Liver (tissue), 7 donors: ENCODE measurements at regions not wholly inside any gene's neighbourhood (a gene's known extent, or its start where the extent isn't known, plus 50 kb on each side); places are given as distances from the start of the nearest gene placed in this dataset.

Source experiments
- DNase-seq: peaks from one replicate; pipeline ENCODE4 v3.0.0-alpha.2; 2017; ENCODE audit warnings: low spot score
- H3K27ac ChIP-seq, 2 donors: one replicate each; pipeline ENCODE4 v1.7.0; 2013; ENCODE audit warnings: inconsistent platforms in 2 of 2, low read length in 2 of 2, control low read depth in 1 of 2, low read depth in 1 of 2, mild to moderate bottlenecking in 1 of 2
- H3K27me3 ChIP-seq, 4 donors: one replicate each; pipeline versions ENCODE4 v1.6.1 to v1.7.0; 2013; ENCODE audit warnings: low read length in 3 of 4, inconsistent platforms in 1 of 4, mild to moderate bottlenecking in 1 of 4, moderate library complexity in 1 of 4; ENCODE audit not compliant: control insufficient read depth in 4 of 4, insufficient read depth in 4 of 4
- H3K36me3 ChIP-seq, 4 donors: one replicate each; pipeline versions ENCODE4 v1.6.1 to v1.7.0; 2013; ENCODE audit warnings: low read length in 3 of 4, mild to moderate bottlenecking in 3 of 4, low read depth in 1 of 4, moderate library complexity in 1 of 4; ENCODE audit not compliant: control insufficient read depth in 4 of 4, insufficient read depth in 3 of 4
- H3K4me1 ChIP-seq, 4 donors: one replicate each; pipeline versions ENCODE4 v1.6.1 to v1.7.0; 2013; ENCODE audit warnings: low read length in 3 of 4, mild to moderate bottlenecking in 3 of 4, moderate library complexity in 1 of 4; ENCODE audit not compliant: control insufficient read depth in 4 of 4, insufficient read depth in 4 of 4
- H3K4me3 ChIP-seq, 3 donors: one replicate each; pipeline versions ENCODE4 v1.6.1 to v1.7.0; 2013; ENCODE audit warnings: low read length in 3 of 3, control low read depth in 1 of 3, low read depth in 1 of 3, mild to moderate bottlenecking in 1 of 3
- H3K9ac ChIP-seq, 2 donors: one replicate each; pipeline ENCODE4 v1.7.0; 2013; ENCODE audit warnings: low read length in 2 of 2, mild to moderate bottlenecking in 2 of 2, moderate library complexity in 2 of 2, control low read depth in 1 of 2, low read depth in 1 of 2
- H3K9me3 ChIP-seq, 4 donors: one replicate each; pipeline versions ENCODE4 v1.6.1 to v1.7.0; 2013; ENCODE audit warnings: low read length in 3 of 4; ENCODE audit not compliant: control insufficient read depth in 4 of 4
- EGR1 ChIP-seq, 2 donors: IDR thresholded peaks; 2 replicates each; pipeline ENCODE4 v1.6.1; 2016 to 2018; ENCODE audit warnings: antibody characterized with exemption in 2 of 2, low read depth in 2 of 2
- FOXA1 ChIP-seq: IDR thresholded peaks from 2 replicates; pipeline ENCODE4 v1.6.1; 2016; ENCODE audit warnings: antibody characterized with exemption
- FOXA2 ChIP-seq: IDR thresholded peaks from 2 replicates; pipeline ENCODE4 v1.6.1; 2016; ENCODE audit warnings: antibody characterized with exemption
- GABPA ChIP-seq, 2 donors: IDR thresholded peaks in 1 of 2; conservative IDR thresholded peaks in 1 of 2; 2 replicates each; pipeline ENCODE4 v1.6.1; 2016; ENCODE audit warnings: antibody characterized with exemption in 2 of 2, mild to moderate bottlenecking in 1 of 2, moderate library complexity in 1 of 2
- HNF4A ChIP-seq, 2 donors: conservative IDR thresholded peaks; 2 replicates each; pipeline ENCODE4 v1.6.1; 2016; ENCODE audit warnings: antibody characterized with exemption in 2 of 2, mild to moderate bottlenecking in 2 of 2
- JUND ChIP-seq, 2 donors: IDR thresholded peaks; 2 replicates each; pipeline ENCODE4 v1.6.1; 2016; ENCODE audit warnings: antibody characterized with exemption in 2 of 2
- NR2F2 ChIP-seq: IDR thresholded peaks from 2 replicates; pipeline ENCODE4 v1.6.1; 2016; ENCODE audit warnings: antibody characterized with exemption
- RAD21 ChIP-seq, 2 donors: IDR thresholded peaks; 2 replicates each; pipeline ENCODE4 v1.6.1; 2016; ENCODE audit warnings: antibody characterized with exemption in 2 of 2, mild to moderate bottlenecking in 2 of 2
- RXRA ChIP-seq, 2 donors: IDR thresholded peaks; 2 replicates each; pipeline ENCODE4 v1.6.1; 2017 to 2018; ENCODE audit warnings: antibody characterized with exemption in 2 of 2, mild to moderate bottlenecking in 1 of 2
- SP1 ChIP-seq: IDR thresholded peaks from 2 replicates; pipeline ENCODE4 v1.6.1; 2018; ENCODE audit warnings: antibody characterized with exemption, mild to moderate bottlenecking
- TAF1 ChIP-seq: conservative IDR thresholded peaks from 2 replicates; pipeline ENCODE4 v1.6.1; 2016; ENCODE audit warnings: antibody characterized with exemption, mild to moderate bottlenecking
- YY1 ChIP-seq: IDR thresholded peaks from 2 replicates; pipeline ENCODE4 v1.6.1; 2016; ENCODE audit warnings: antibody characterized with exemption, mild to moderate bottlenecking
- WGBS: extraction: QIAGEN DNeasy Blood & Tissue Kit; methylation state at CpG from one replicate; pipeline ENCODE4 v1.1.7; 2013; 5-methylcytosine and 5-hydroxymethylcytosine counted together
- TF ChIP-seq, protein P1 (sequence below): IDR thresholded peaks from 2 replicates; pipeline ENCODE4 v1.6.1; 2016; ENCODE audit warnings: antibody characterized with exemption
- TF ChIP-seq, protein P2 (sequence below): IDR thresholded peaks from 2 replicates; pipeline ENCODE4 v1.6.1; 2016; ENCODE audit warnings: antibody characterized with exemption
- TF ChIP-seq, protein P3 (sequence below): IDR thresholded peaks from 2 replicates; pipeline ENCODE4 v1.6.1; 2016; ENCODE audit warnings: antibody characterized with exemption, mild to moderate bottlenecking
- TF ChIP-seq, protein P4 (sequence below): IDR thresholded peaks from 2 replicates; pipeline ENCODE4 v1.6.1; 2016; ENCODE audit warnings: antibody characterized with exemption
- donor health status: healthy.
- donor health status: healthy.
- donor health status: healthy.
- donor health status: healthy.

DNA sequence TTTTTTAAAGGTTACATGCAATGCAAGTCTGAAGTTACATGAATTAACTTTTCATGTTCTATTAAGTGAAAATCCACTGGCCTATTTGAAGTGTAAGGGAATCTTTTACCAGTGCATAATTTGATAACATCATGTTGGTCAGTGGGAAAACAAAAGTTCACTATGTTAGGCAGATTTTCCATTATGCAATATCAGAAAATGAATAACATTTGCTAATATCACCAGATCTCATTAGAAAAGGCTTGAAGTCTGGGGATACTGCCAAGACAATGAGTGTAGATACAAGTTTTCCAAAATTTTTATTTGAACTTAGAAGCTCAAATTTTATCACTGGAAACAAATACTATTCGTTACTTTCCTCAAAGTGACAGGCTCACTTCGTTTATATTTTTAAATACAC, 296.4 kb upstream of the CDH4 start:
- 53% methylated on average over 2 of the region's 2 CpGs for WGBS
- no peak overlapping the region for H3K27ac ChIP-seq
- no peak overlapping the region for H3K4me3 ChIP-seq
- no peak for DNase-seq
- H3K9me3 ChIP-seq: peaks cover 0 to 2% (median 0%) of the 10 kb centered on the region in 4 donors
- TF ChIP-seq TAF1 (no peak), HNF4A (conservative IDR thresholded peaks at IDR 0.05) (no peak), FOXA1 (no peak), NR2F2 (no peak), SP1 (no peak), YY1 (no peak), JUND (IDR thresholded peaks at IDR 0.05) (no peak), EGR1 (IDR thresholded peaks at IDR 0.05; ENCODE audit: low read depth in 2 of 2) (no peak), FOXA2 (no peak), RAD21 (IDR thresholded peaks at IDR 0.05) (no peak)
- TF ChIP-seq, protein P1, sequence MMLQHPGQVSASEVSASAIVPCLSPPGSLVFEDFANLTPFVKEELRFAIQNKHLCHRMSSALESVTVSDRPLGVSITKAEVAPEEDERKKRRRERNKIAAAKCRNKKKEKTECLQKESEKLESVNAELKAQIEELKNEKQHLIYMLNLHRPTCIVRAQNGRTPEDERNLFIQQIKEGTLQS: no peak
- TF ChIP-seq, protein P2, sequence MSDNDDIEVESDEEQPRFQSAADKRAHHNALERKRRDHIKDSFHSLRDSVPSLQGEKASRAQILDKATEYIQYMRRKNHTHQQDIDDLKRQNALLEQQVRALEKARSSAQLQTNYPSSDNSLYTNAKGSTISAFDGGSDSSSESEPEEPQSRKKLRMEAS: no peak
- H3K9ac ChIP-seq: no peak overlapping the region
- peaks cover 0 to 3% (median 0%) of the 10 kb centered on the region in 4 donors for H3K27me3 ChIP-seq
- H3K36me3 ChIP-seq: no peaks in the 10 kb centered on the region
- H3K4me1 ChIP-seq: no peaks in the 10 kb centered on the region

DNA sequence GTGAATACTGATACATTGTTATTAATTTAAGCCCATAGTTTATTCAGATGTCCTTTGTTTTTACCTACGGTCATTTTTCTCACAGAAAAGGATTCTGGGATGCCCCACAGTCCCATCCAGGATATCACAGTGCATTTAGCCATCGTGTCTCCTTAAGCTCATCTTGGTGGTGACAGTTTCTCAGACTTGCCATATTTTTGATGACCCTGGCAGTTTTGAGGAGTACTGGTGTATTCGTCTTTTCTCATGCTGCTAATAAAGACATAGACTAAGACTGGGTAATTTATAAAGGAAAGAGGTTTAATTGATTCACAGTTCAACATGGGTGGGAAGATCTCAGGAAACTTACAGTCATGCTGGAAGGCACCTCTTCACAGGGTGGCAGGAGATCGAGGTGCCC, 295.9 kb upstream of the CDH4 start:
- H3K4me3 ChIP-seq: no peak overlapping the region
- H3K36me3 ChIP-seq: no peaks in the 10 kb centered on the region
- H3K4me1 ChIP-seq: no peaks in the 10 kb centered on the region
- no peak overlapping the region for H3K9ac ChIP-seq
- no peak for DNase-seq
- no peak for TF ChIP-seq JUND (IDR thresholded peaks at IDR 0.05)
- TF ChIP-seq, protein P3, sequence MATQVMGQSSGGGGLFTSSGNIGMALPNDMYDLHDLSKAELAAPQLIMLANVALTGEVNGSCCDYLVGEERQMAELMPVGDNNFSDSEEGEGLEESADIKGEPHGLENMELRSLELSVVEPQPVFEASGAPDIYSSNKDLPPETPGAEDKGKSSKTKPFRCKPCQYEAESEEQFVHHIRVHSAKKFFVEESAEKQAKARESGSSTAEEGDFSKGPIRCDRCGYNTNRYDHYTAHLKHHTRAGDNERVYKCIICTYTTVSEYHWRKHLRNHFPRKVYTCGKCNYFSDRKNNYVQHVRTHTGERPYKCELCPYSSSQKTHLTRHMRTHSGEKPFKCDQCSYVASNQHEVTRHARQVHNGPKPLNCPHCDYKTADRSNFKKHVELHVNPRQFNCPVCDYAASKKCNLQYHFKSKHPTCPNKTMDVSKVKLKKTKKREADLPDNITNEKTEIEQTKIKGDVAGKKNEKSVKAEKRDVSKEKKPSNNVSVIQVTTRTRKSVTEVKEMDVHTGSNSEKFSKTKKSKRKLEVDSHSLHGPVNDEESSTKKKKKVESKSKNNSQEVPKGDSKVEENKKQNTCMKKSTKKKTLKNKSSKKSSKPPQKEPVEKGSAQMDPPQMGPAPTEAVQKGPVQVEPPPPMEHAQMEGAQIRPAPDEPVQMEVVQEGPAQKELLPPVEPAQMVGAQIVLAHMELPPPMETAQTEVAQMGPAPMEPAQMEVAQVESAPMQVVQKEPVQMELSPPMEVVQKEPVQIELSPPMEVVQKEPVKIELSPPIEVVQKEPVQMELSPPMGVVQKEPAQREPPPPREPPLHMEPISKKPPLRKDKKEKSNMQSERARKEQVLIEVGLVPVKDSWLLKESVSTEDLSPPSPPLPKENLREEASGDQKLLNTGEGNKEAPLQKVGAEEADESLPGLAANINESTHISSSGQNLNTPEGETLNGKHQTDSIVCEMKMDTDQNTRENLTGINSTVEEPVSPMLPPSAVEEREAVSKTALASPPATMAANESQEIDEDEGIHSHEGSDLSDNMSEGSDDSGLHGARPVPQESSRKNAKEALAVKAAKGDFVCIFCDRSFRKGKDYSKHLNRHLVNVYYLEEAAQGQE: no peak
- TF ChIP-seq, protein P2: no peak
- no peak for TF ChIP-seq SP1
- no peak for TF ChIP-seq RXRA (IDR thresholded peaks at IDR 0.05)
- TF ChIP-seq, protein P1: no peak
- H3K27ac ChIP-seq: no peak overlapping the region
- peaks cover 0 to 2% (median 0%) of the 10 kb centered on the region in 4 donors for H3K9me3 ChIP-seq
- WGBS: 68% methylated on average over 4 of the region's 4 CpGs
- H3K27me3 ChIP-seq: peaks cover 0 to 3% (median 0%) of the 10 kb centered on the region in 4 donors

DNA sequence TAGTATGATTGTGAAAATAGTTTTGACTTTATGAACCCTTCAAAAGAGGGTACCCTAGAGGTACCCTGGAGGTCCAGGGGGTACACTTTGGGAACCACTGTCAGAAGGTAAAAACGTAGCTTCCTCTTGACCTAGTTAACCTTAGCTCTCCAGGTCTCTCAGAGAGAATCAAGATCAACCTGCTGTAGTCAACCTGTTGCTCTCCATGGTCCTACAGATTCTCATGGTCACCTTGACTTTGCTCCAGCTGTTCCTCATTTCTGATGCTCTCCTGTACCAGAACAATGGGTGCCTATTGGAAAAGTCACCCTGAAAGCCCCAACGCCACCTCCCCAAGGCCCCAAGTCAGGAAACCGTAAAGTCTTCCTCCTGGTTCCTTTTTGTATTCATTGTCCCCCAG, 294.4 kb upstream of the CDH4 start:
- 45% methylated on average over 3 of the region's 3 CpGs for WGBS
- DNase-seq: no peak
- Histone ChIP-seq H3K9ac (no peak overlapping the region), H3K36me3 (no peaks in the 10 kb centered on the region), H3K4me1 (no peaks in the 10 kb centered on the region), H3K27me3 (peaks cover 0 to 3% (median 0%) of the 10 kb centered on the region in 4 donors), H3K9me3 (peaks cover 0 to 2% (median 0%) of the 10 kb centered on the region in 4 donors), H3K27ac (no peak overlapping the region), H3K4me3 (no peak overlapping the region)
- TF ChIP-seq RXRA (IDR thresholded peaks at IDR 0.05) (no peak), YY1 (no peak), TAF1 (no peak), EGR1 (IDR thresholded peaks at IDR 0.05; ENCODE audit: low read depth in 2 of 2) (no peak), GABPA (IDR thresholded peaks at IDR 0.05 in 1 of 2, conservative IDR thresholded peaks at IDR 0.05 in 1 of 2) (no peak), FOXA1 (no peak), NR2F2 (no peak), JUND (IDR thresholded peaks at IDR 0.05) (no peak)
- TF ChIP-seq, protein P4, sequence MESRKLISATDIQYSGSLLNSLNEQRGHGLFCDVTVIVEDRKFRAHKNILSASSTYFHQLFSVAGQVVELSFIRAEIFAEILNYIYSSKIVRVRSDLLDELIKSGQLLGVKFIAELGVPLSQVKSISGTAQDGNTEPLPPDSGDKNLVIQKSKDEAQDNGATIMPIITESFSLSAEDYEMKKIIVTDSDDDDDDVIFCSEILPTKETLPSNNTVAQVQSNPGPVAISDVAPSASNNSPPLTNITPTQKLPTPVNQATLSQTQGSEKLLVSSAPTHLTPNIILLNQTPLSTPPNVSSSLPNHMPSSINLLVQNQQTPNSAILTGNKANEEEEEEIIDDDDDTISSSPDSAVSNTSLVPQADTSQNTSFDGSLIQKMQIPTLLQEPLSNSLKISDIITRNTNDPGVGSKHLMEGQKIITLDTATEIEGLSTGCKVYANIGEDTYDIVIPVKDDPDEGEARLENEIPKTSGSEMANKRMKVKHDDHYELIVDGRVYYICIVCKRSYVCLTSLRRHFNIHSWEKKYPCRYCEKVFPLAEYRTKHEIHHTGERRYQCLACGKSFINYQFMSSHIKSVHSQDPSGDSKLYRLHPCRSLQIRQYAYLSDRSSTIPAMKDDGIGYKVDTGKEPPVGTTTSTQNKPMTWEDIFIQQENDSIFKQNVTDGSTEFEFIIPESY: no peak
- TF ChIP-seq, protein P3: no peak
